WTC11 (cell line): ENCODE measurements at regions not wholly inside any gene's neighbourhood (a gene's known extent, or its start where the extent isn't known, plus 50 kb on each side); places are given as distances from the start of the nearest gene placed in this dataset.

Source experiments
- ATAC-seq: fragments of 200-7000 bp; cut with Tn5 transposase; 2 replicates; pipeline ENCODE4 v1.10.0; 2021; ENCODE audit warnings: mild to moderate bottlenecking, moderate library complexity
- CTCF ChIA-PET: fragments of 300-600 bp; sonication (Branson Sonifier 250); formaldehyde crosslinking; loops from one replicate; lab custom pipeline; 2021; ENCODE audit warnings: antibody characterized with exemption; lab: Charles Lee
- POLR2A ChIA-PET: fragments of 350-600 bp; sonication (Branson Sonifier 250); formaldehyde crosslinking; loops from one replicate; lab custom pipeline; 2021; ENCODE audit warnings: antibody characterized with exemption; lab: Charles Lee
- DNase-seq: peaks from one replicate; pipeline ENCODE4 v3.0.0; 2021; ENCODE audit warnings: low spot score
- H3K27ac Mint-ChIP-seq: 2 replicates; pipeline ENCODE4 v1.8.0; 2021; ENCODE audit warnings: mixed read lengths
- H3K27me3 Mint-ChIP-seq: 2 replicates; pipeline ENCODE4 v1.8.0; 2021; ENCODE audit warnings: low read depth, mild to moderate bottlenecking, moderate library complexity, mixed read lengths
- H3K36me3 Mint-ChIP-seq: 2 replicates; pipeline ENCODE4 v1.8.0; 2021; ENCODE audit warnings: mixed read lengths
- H3K4me1 Mint-ChIP-seq: 2 replicates; pipeline ENCODE4 v1.8.0; 2022; ENCODE audit warnings: mixed read lengths
- H3K4me3 Mint-ChIP-seq: 2 replicates; pipeline ENCODE4 v1.8.0; 2021; ENCODE audit warnings: mild to moderate bottlenecking, moderate library complexity, mixed read lengths
- H3K9me3 Mint-ChIP-seq: 2 replicates; pipeline ENCODE4 v1.8.0; 2021; ENCODE audit warnings: mixed read lengths
- ESRRA ChIP-seq: sonication (generic); formaldehyde crosslinking; IDR thresholded peaks from 2 replicates; pipeline ENCODE4 v1.8.1; 2022; ENCODE audit warnings: mild to moderate bottlenecking, missing genetic modification reagents, borderline replicate concordance
- IRF2 ChIP-seq: sonication (generic); formaldehyde crosslinking; IDR thresholded peaks from 2 replicates; pipeline ENCODE4 v1.8.0; 2022; ENCODE audit warnings: low read depth, missing genetic modification reagents, borderline replicate concordance
- JAZF1 ChIP-seq: fragments of 250-450 bp; sonication (Bioruptor Pico); IDR thresholded peaks from 2 replicates; pipeline ENCODE4 v1.9.0; 2021; ENCODE audit warnings: moderate library complexity, mild to moderate bottlenecking, inconsistent platforms
- JUN ChIP-seq: sonication (generic); formaldehyde crosslinking; IDR thresholded peaks from 2 replicates; pipeline ENCODE4 v1.8.0; 2023; ENCODE audit warnings: mild to moderate bottlenecking, missing genetic modification reagents
- MYBL2 ChIP-seq: sonication (generic); formaldehyde crosslinking; IDR thresholded peaks from 2 replicates; pipeline ENCODE4 v1.8.1; 2023; ENCODE audit warnings: mild to moderate bottlenecking, moderate library complexity, missing genetic modification reagents
- OVOL2 ChIP-seq: fragments of 250-450 bp; sonication (Bioruptor Pico); IDR thresholded peaks from 2 replicates; pipeline ENCODE4 v1.9.0; 2021; ENCODE audit warnings: mild to moderate bottlenecking, borderline replicate concordance
- RELA ChIP-seq: sonication (generic); formaldehyde crosslinking; IDR thresholded peaks from 2 replicates; pipeline ENCODE4 v1.8.1; 2022; ENCODE audit warnings: missing genetic modification reagents, mild to moderate bottlenecking, borderline replicate concordance
- RORB ChIP-seq: fragments of 250-450 bp; sonication (Bioruptor Pico); IDR thresholded peaks from 2 replicates; pipeline ENCODE4 v1.9.0; 2021; ENCODE audit warnings: mild to moderate bottlenecking
- SP1 ChIP-seq: sonication (generic); formaldehyde crosslinking; conservative IDR thresholded peaks from 2 replicates; pipeline ENCODE4 v1.8.1; 2022; ENCODE audit warnings: missing genetic modification reagents
- TEAD1 ChIP-seq: sonication (generic); formaldehyde crosslinking; IDR thresholded peaks from 2 replicates; pipeline ENCODE4 v1.8.0; 2022; ENCODE audit warnings: mild to moderate bottlenecking, missing genetic modification reagents
- ZNF138 ChIP-seq: sonication (generic); formaldehyde crosslinking; conservative IDR thresholded peaks from 2 replicates; pipeline ENCODE4 v1.8.1; 2022; ENCODE audit warnings: mild to moderate bottlenecking, moderate library complexity, missing genetic modification reagents
- TF ChIP-seq, protein P1 (sequence below): sonication (generic); formaldehyde crosslinking; IDR thresholded peaks from 2 replicates; pipeline ENCODE4 v1.8.0; 2023; ENCODE audit warnings: mild to moderate bottlenecking, missing genetic modification reagents
- TF ChIP-seq, protein P2 (sequence below): sonication (generic); formaldehyde crosslinking; IDR thresholded peaks from 2 replicates; pipeline ENCODE4 v1.8.0; 2022; ENCODE audit warnings: mild to moderate bottlenecking, missing genetic modification reagents
- TF ChIP-seq, protein P3 (sequence below): sonication (generic); formaldehyde crosslinking; IDR thresholded peaks from 2 replicates; pipeline ENCODE4 v1.8.1; 2022; ENCODE audit warnings: low read depth, missing genetic modification reagents, borderline replicate concordance
- TF ChIP-seq, protein P4 (sequence below): sonication (generic); formaldehyde crosslinking; IDR thresholded peaks from 2 replicates; pipeline ENCODE4 v1.8.1; 2022; ENCODE audit warnings: mild to moderate bottlenecking, moderate library complexity, missing genetic modification reagents
- TF ChIP-seq, protein P5 (sequence below): sonication (generic); formaldehyde crosslinking; IDR thresholded peaks from 2 replicates; pipeline ENCODE4 v1.8.1; 2022; ENCODE audit warnings: mild to moderate bottlenecking, missing genetic modification reagents, moderate library complexity, borderline replicate concordance
- TF ChIP-seq, protein P6 (sequence below): fragments of 250-450 bp; sonication (Bioruptor Pico); IDR thresholded peaks from 2 replicates; pipeline ENCODE4 v1.9.0; 2021; ENCODE audit warnings: moderate library complexity, mild to moderate bottlenecking, inconsistent platforms, borderline replicate concordance
- TF ChIP-seq, protein P7 (sequence below): sonication (generic); formaldehyde crosslinking; IDR thresholded peaks from 2 replicates; pipeline ENCODE4 v1.8.0; 2022; ENCODE audit warnings: mild to moderate bottlenecking, missing genetic modification reagents
- TF ChIP-seq, protein P8 (sequence below): sonication (generic); formaldehyde crosslinking; IDR thresholded peaks from 2 replicates; pipeline ENCODE4 v1.8.0; 2022; ENCODE audit warnings: mild to moderate bottlenecking, missing genetic modification reagents

DNA sequence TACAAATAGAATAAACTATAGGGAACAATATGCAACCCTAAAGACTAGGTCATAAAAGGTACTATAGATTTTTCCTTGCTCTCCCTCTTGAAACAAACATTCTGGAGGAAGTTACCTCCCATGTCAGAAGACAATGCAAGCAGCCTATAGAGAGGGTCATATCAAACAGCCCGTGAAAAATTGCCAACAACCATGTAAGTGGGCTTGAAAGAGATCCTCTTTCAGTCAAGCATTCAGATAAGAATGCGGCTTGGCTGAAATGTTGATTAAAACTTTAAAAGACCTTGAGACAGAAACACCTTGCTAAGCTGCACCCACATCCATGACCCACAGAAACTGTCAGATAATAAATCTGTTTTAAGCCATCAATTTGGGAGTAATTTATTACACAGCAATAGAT lies 526.6 kb upstream of the GHITM start:
- ChIA-PET CTCF (no interaction called here), POLR2A (no interaction called here)
- Mint-ChIP-seq H3K27me3 (no peaks in the 10 kb centered on the region), H3K27ac (no peak overlapping the region), H3K9me3 (no peaks in the 10 kb centered on the region), H3K4me1 (no peaks in the 10 kb centered on the region; the same call in 1 of the 2 replicates), H3K36me3 (no peaks in the 10 kb centered on the region), H3K4me3 (no peak overlapping the region)
- DNase-seq (no peak), ATAC-seq (no peak)
- TF ChIP-seq MYBL2 (CRISPR knock-in tag): no peak
- TF ChIP-seq, protein P1, sequence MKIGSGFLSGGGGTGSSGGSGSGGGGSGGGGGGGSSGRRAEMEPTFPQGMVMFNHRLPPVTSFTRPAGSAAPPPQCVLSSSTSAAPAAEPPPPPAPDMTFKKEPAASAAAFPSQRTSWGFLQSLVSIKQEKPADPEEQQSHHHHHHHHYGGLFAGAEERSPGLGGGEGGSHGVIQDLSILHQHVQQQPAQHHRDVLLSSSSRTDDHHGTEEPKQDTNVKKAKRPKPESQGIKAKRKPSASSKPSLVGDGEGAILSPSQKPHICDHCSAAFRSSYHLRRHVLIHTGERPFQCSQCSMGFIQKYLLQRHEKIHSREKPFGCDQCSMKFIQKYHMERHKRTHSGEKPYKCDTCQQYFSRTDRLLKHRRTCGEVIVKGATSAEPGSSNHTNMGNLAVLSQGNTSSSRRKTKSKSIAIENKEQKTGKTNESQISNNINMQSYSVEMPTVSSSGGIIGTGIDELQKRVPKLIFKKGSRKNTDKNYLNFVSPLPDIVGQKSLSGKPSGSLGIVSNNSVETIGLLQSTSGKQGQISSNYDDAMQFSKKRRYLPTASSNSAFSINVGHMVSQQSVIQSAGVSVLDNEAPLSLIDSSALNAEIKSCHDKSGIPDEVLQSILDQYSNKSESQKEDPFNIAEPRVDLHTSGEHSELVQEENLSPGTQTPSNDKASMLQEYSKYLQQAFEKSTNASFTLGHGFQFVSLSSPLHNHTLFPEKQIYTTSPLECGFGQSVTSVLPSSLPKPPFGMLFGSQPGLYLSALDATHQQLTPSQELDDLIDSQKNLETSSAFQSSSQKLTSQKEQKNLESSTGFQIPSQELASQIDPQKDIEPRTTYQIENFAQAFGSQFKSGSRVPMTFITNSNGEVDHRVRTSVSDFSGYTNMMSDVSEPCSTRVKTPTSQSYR (CRISPR knock-in tag): no peak
- TF ChIP-seq, protein P2, sequence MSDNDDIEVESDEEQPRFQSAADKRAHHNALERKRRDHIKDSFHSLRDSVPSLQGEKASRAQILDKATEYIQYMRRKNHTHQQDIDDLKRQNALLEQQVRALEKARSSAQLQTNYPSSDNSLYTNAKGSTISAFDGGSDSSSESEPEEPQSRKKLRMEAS (CRISPR knock-in tag): no peak

DNA sequence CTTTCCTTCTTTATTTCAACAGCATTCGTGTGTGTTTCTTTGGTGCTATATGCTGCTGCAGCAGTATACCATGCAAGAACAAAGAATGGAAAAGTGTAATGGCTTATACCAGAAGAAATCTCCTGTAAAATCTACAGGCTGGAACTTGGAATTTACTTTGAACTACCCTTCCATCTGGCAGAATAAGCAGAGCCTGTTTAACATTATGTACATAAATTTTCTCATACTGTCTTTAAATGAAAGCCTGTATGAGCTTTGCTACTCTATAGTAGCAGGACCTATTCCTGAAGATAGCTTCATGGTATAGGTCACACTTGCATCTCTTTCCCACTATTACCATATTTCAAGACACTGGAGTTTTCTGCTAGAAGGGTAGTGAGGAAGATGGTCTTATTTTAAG lies 522.1 kb upstream of the GHITM start:
- DNase-seq (no peak), ATAC-seq (no peak)
- no peak overlapping the region for H3K27ac Mint-ChIP-seq
- no peaks in the 10 kb centered on the region for H3K36me3 Mint-ChIP-seq
- 0 out of 2 replicates have a peak, but pooled peaks cover 2% of the 10 kb centered on the region for H3K4me1 Mint-ChIP-seq
- H3K27me3 Mint-ChIP-seq: no peaks in the 10 kb centered on the region
- H3K9me3 Mint-ChIP-seq: no peaks in the 10 kb centered on the region
- TF ChIP-seq, protein P3, sequence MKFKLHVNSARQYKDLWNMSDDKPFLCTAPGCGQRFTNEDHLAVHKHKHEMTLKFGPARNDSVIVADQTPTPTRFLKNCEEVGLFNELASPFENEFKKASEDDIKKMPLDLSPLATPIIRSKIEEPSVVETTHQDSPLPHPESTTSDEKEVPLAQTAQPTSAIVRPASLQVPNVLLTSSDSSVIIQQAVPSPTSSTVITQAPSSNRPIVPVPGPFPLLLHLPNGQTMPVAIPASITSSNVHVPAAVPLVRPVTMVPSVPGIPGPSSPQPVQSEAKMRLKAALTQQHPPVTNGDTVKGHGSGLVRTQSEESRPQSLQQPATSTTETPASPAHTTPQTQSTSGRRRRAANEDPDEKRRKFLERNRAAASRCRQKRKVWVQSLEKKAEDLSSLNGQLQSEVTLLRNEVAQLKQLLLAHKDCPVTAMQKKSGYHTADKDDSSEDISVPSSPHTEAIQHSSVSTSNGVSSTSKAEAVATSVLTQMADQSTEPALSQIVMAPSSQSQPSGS: no peak
- TF ChIP-seq RORB (no peak), RELA (CRISPR knock-in tag) (no peak), ESRRA (no peak), OVOL2 (CRISPR knock-in tag) (no peak), JAZF1 (CRISPR knock-in tag) (no peak), TEAD1 (CRISPR knock-in tag) (no peak), JUN (CRISPR knock-in tag) (no peak), IRF2 (CRISPR knock-in tag) (no peak), SP1 (CRISPR knock-in tag) (no peak), ZNF138 (CRISPR knock-in tag) (no peak)
- TF ChIP-seq, protein P4, sequence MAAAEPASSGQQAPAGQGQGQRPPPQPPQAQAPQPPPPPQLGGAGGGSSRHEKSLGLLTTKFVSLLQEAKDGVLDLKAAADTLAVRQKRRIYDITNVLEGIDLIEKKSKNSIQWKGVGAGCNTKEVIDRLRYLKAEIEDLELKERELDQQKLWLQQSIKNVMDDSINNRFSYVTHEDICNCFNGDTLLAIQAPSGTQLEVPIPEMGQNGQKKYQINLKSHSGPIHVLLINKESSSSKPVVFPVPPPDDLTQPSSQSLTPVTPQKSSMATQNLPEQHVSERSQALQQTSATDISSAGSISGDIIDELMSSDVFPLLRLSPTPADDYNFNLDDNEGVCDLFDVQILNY: no peak
- TF ChIP-seq, protein P5, sequence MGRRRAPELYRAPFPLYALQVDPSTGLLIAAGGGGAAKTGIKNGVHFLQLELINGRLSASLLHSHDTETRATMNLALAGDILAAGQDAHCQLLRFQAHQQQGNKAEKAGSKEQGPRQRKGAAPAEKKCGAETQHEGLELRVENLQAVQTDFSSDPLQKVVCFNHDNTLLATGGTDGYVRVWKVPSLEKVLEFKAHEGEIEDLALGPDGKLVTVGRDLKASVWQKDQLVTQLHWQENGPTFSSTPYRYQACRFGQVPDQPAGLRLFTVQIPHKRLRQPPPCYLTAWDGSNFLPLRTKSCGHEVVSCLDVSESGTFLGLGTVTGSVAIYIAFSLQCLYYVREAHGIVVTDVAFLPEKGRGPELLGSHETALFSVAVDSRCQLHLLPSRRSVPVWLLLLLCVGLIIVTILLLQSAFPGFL (CRISPR knock-in tag): no peak
- TF ChIP-seq, protein P6, sequence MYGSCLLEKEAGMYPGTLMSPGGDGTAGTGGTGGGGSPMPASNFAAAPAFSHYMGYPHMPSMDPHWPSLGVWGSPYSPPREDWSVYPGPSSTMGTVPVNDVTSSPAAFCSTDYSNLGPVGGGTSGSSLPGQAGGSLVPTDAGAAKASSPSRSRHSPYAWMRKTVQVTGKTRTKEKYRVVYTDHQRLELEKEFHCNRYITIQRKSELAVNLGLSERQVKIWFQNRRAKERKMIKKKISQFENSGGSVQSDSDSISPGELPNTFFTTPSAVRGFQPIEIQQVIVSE (CRISPR knock-in tag): no peak
- TF ChIP-seq, protein P7, sequence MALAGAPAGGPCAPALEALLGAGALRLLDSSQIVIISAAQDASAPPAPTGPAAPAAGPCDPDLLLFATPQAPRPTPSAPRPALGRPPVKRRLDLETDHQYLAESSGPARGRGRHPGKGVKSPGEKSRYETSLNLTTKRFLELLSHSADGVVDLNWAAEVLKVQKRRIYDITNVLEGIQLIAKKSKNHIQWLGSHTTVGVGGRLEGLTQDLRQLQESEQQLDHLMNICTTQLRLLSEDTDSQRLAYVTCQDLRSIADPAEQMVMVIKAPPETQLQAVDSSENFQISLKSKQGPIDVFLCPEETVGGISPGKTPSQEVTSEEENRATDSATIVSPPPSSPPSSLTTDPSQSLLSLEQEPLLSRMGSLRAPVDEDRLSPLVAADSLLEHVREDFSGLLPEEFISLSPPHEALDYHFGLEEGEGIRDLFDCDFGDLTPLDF (CRISPR knock-in tag): no peak
- TF ChIP-seq, protein P8, sequence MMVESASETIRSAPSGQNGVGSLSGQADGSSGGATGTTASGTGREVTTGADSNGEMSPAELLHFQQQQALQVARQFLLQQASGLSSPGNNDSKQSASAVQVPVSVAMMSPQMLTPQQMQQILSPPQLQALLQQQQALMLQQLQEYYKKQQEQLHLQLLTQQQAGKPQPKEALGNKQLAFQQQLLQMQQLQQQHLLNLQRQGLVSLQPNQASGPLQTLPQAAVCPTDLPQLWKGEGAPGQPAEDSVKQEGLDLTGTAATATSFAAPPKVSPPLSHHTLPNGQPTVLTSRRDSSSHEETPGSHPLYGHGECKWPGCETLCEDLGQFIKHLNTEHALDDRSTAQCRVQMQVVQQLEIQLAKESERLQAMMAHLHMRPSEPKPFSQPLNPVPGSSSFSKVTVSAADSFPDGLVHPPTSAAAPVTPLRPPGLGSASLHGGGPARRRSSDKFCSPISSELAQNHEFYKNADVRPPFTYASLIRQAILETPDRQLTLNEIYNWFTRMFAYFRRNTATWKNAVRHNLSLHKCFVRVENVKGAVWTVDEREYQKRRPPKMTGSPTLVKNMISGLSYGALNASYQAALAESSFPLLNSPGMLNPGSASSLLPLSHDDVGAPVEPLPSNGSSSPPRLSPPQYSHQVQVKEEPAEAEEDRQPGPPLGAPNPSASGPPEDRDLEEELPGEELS (CRISPR knock-in tag): no peak
- CTCF ChIA-PET: no interaction called here
- POLR2A ChIA-PET: no interaction called here
- no peak overlapping the region for H3K4me3 Mint-ChIP-seq
